WTC11 (cell line): ENCODE measurements at regions not wholly inside any gene's neighbourhood (a gene's known extent, or its start where the extent isn't known, plus 50 kb on each side); places are given as distances from the start of the nearest gene placed in this dataset.

Source experiments
- ATAC-seq: fragments of 200-7000 bp; cut with Tn5 transposase; 2 replicates; pipeline ENCODE4 v1.10.0; 2021; ENCODE audit warnings: mild to moderate bottlenecking, moderate library complexity
- CTCF ChIA-PET: fragments of 300-600 bp; sonication (Branson Sonifier 250); formaldehyde crosslinking; loops from one replicate; lab custom pipeline; 2021; ENCODE audit warnings: antibody characterized with exemption; lab: Charles Lee
- POLR2A ChIA-PET: fragments of 350-600 bp; sonication (Branson Sonifier 250); formaldehyde crosslinking; loops from one replicate; lab custom pipeline; 2021; ENCODE audit warnings: antibody characterized with exemption; lab: Charles Lee
- DNase-seq: peaks from one replicate; pipeline ENCODE4 v3.0.0; 2021; ENCODE audit warnings: low spot score
- H3K27ac Mint-ChIP-seq: 2 replicates; pipeline ENCODE4 v1.8.0; 2021; ENCODE audit warnings: mixed read lengths
- H3K27me3 Mint-ChIP-seq: 2 replicates; pipeline ENCODE4 v1.8.0; 2021; ENCODE audit warnings: low read depth, mild to moderate bottlenecking, moderate library complexity, mixed read lengths
- H3K36me3 Mint-ChIP-seq: 2 replicates; pipeline ENCODE4 v1.8.0; 2021; ENCODE audit warnings: mixed read lengths
- H3K4me1 Mint-ChIP-seq: 2 replicates; pipeline ENCODE4 v1.8.0; 2022; ENCODE audit warnings: mixed read lengths
- H3K4me3 Mint-ChIP-seq: 2 replicates; pipeline ENCODE4 v1.8.0; 2021; ENCODE audit warnings: mild to moderate bottlenecking, moderate library complexity, mixed read lengths
- H3K9me3 Mint-ChIP-seq: 2 replicates; pipeline ENCODE4 v1.8.0; 2021; ENCODE audit warnings: mixed read lengths
- CBFB ChIP-seq: sonication (generic); formaldehyde crosslinking; IDR thresholded peaks from 2 replicates; pipeline ENCODE4 v1.8.1; 2022; ENCODE audit warnings: mild to moderate bottlenecking, low read depth, missing genetic modification reagents
- FOXK1 ChIP-seq: sonication (generic); formaldehyde crosslinking; IDR thresholded peaks from 2 replicates; pipeline ENCODE4 v1.8.0; 2022; ENCODE audit warnings: mild to moderate bottlenecking, moderate library complexity, missing genetic modification reagents
- GRHL2 ChIP-seq: fragments of 250-450 bp; sonication (Bioruptor Pico); IDR thresholded peaks from 2 replicates; pipeline ENCODE4 v1.8.0; 2022; ENCODE audit warnings: mild to moderate bottlenecking, moderate library complexity; ENCODE audit not compliant: insufficient replicate concordance, severe bottlenecking
- GTF2I ChIP-seq: fragments of 250-450 bp; sonication (Bioruptor Pico); conservative IDR thresholded peaks from 2 replicates; pipeline ENCODE4 v1.4.0; 2021; ENCODE audit warnings: mild to moderate bottlenecking
- KAT7 ChIP-seq: sonication (generic); formaldehyde crosslinking; IDR thresholded peaks from 2 replicates; pipeline ENCODE4 v1.8.1; 2023; ENCODE audit warnings: missing genetic modification reagents, mild to moderate bottlenecking, borderline replicate concordance
- MYBL2 ChIP-seq: sonication (generic); formaldehyde crosslinking; IDR thresholded peaks from 2 replicates; pipeline ENCODE4 v1.8.1; 2023; ENCODE audit warnings: mild to moderate bottlenecking, moderate library complexity, missing genetic modification reagents
- NFATC4 ChIP-seq: fragments of 250-450 bp; sonication (Bioruptor Pico); IDR thresholded peaks from 2 replicates; pipeline ENCODE4 v1.9.0; 2021; ENCODE audit warnings: mild to moderate bottlenecking
- NFE2L1 ChIP-seq: sonication (generic); formaldehyde crosslinking; IDR thresholded peaks from 2 replicates; pipeline ENCODE4 v1.8.1; 2023; ENCODE audit warnings: missing genetic modification reagents
- NR1H2 ChIP-seq: sonication (generic); formaldehyde crosslinking; IDR thresholded peaks from 2 replicates; pipeline ENCODE4 v1.9.0; 2021; ENCODE audit warnings: mild to moderate bottlenecking, moderate library complexity, missing genetic modification reagents
- PRRX2 ChIP-seq: fragments of 250-450 bp; sonication (Bioruptor Pico); IDR thresholded peaks from 2 replicates; pipeline ENCODE4 v1.8.0; 2021; ENCODE audit warnings: mild to moderate bottlenecking
- SMAD3 ChIP-seq: sonication (generic); formaldehyde crosslinking; IDR thresholded peaks from 2 replicates; pipeline ENCODE4 v1.8.0; 2022; ENCODE audit warnings: missing genetic modification reagents, mild to moderate bottlenecking, borderline replicate concordance
- SP1 ChIP-seq: sonication (generic); formaldehyde crosslinking; conservative IDR thresholded peaks from 2 replicates; pipeline ENCODE4 v1.8.1; 2022; ENCODE audit warnings: missing genetic modification reagents
- TCF7 ChIP-seq: sonication (generic); formaldehyde crosslinking; IDR thresholded peaks from 2 replicates; pipeline ENCODE4 v1.8.0; 2022; ENCODE audit warnings: mild to moderate bottlenecking, low read depth, missing genetic modification reagents, moderate library complexity
- TEAD4 ChIP-seq: sonication (generic); formaldehyde crosslinking; IDR thresholded peaks from 2 replicates; pipeline ENCODE4 v1.8.0; 2022; ENCODE audit warnings: mild to moderate bottlenecking, missing genetic modification reagents
- ZBTB21 ChIP-seq: sonication (generic); formaldehyde crosslinking; IDR thresholded peaks from 2 replicates; pipeline ENCODE4 v1.8.1; 2023; ENCODE audit warnings: mild to moderate bottlenecking, missing genetic modification reagents, borderline replicate concordance
- ZNF263 ChIP-seq: sonication (generic); formaldehyde crosslinking; IDR thresholded peaks from 2 replicates; pipeline ENCODE4 v1.8.1; 2022; ENCODE audit warnings: low read depth, mild to moderate bottlenecking, moderate library complexity, missing genetic modification reagents
- ZNF317 ChIP-seq: sonication (generic); formaldehyde crosslinking; IDR thresholded peaks from 2 replicates; pipeline ENCODE4 v1.8.1; 2023; ENCODE audit warnings: low read depth, mild to moderate bottlenecking, moderate library complexity, missing genetic modification reagents, borderline replicate concordance
- ZNF416 ChIP-seq: fragments of 250-450 bp; sonication (Bioruptor Pico); IDR thresholded peaks from 2 replicates; pipeline ENCODE4 v1.9.0; 2021; ENCODE audit warnings: mild to moderate bottlenecking, inconsistent platforms
- TF ChIP-seq, protein P1 (sequence below): fragments of 250-450 bp; sonication (Bioruptor Pico); IDR thresholded peaks from 2 replicates; pipeline ENCODE4 v1.8.0; 2021; ENCODE audit warnings: mild to moderate bottlenecking
- TF ChIP-seq, protein P2 (sequence below): sonication (generic); formaldehyde crosslinking; IDR thresholded peaks from 2 replicates; pipeline ENCODE4 v1.8.1; 2022; ENCODE audit warnings: low read depth, mild to moderate bottlenecking, moderate library complexity, missing genetic modification reagents, borderline replicate concordance
- TF ChIP-seq, protein P3 (sequence below): sonication (generic); formaldehyde crosslinking; IDR thresholded peaks from 2 replicates; pipeline ENCODE4 v1.8.0; 2022; ENCODE audit warnings: mild to moderate bottlenecking, missing genetic modification reagents
- TF ChIP-seq, protein P4 (sequence below): fragments of 250-450 bp; sonication (Bioruptor Pico); IDR thresholded peaks from 2 replicates; pipeline ENCODE4 v1.9.0; 2021; ENCODE audit warnings: mild to moderate bottlenecking, borderline replicate concordance
- TF ChIP-seq, protein P5 (sequence below): sonication (generic); formaldehyde crosslinking; IDR thresholded peaks from 2 replicates; pipeline ENCODE4 v1.8.0; 2023; ENCODE audit warnings: mild to moderate bottlenecking, missing genetic modification reagents
- TF ChIP-seq, protein P6 (sequence below): sonication (generic); formaldehyde crosslinking; conservative IDR thresholded peaks from 2 replicates; pipeline ENCODE4 v1.8.1; 2022; ENCODE audit warnings: mild to moderate bottlenecking, missing genetic modification reagents
- TF ChIP-seq, protein P7 (sequence below): sonication (generic); formaldehyde crosslinking; IDR thresholded peaks from 2 replicates; pipeline ENCODE4 v1.8.0; 2022; ENCODE audit warnings: mild to moderate bottlenecking, missing genetic modification reagents

DNA sequence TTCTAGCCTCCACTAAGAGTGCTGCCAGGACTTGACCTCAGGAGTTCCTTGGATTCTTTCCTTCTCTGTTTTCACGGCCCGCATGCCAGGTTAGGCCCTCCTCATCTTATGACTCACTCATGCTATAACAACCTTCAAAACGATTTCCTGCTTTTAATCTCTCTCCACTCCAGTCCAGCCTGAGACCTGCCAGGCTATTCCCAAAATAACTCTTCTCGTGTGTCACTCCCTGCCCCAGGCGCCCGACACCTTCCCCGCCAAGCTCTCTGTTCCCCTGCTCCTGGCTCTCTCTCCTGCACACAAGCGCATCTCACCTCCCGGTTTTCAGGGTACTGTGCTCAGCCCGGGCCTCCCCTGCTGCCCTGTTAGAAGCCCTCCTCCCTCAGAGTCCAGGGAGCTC is 64.1 kb upstream of the RPS6KA2 start:
- TF ChIP-seq PRRX2 (CRISPR knock-in tag) = no peak
- TF ChIP-seq, protein P1, sequence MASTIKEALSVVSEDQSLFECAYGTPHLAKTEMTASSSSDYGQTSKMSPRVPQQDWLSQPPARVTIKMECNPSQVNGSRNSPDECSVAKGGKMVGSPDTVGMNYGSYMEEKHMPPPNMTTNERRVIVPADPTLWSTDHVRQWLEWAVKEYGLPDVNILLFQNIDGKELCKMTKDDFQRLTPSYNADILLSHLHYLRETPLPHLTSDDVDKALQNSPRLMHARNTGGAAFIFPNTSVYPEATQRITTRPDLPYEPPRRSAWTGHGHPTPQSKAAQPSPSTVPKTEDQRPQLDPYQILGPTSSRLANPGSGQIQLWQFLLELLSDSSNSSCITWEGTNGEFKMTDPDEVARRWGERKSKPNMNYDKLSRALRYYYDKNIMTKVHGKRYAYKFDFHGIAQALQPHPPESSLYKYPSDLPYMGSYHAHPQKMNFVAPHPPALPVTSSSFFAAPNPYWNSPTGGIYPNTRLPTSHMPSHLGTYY (CRISPR knock-in tag) = no peak
- TF ChIP-seq KAT7 (CRISPR knock-in tag) = no peak
- TF ChIP-seq NFE2L1 = no peak
- no peak for TF ChIP-seq ZNF263 (CRISPR knock-in tag)
- TF ChIP-seq, protein P2, sequence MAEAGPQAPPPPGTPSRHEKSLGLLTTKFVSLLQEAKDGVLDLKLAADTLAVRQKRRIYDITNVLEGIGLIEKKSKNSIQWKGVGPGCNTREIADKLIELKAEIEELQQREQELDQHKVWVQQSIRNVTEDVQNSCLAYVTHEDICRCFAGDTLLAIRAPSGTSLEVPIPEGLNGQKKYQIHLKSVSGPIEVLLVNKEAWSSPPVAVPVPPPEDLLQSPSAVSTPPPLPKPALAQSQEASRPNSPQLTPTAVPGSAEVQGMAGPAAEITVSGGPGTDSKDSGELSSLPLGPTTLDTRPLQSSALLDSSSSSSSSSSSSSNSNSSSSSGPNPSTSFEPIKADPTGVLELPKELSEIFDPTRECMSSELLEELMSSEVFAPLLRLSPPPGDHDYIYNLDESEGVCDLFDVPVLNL = no peak
- TF ChIP-seq ZNF416 (CRISPR knock-in tag) = no peak
- TF ChIP-seq ZBTB21 (CRISPR knock-in tag) = no peak
- TF ChIP-seq, protein P3, sequence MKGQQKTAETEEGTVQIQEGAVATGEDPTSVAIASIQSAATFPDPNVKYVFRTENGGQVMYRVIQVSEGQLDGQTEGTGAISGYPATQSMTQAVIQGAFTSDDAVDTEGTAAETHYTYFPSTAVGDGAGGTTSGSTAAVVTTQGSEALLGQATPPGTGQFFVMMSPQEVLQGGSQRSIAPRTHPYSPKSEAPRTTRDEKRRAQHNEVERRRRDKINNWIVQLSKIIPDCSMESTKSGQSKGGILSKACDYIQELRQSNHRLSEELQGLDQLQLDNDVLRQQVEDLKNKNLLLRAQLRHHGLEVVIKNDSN (CRISPR knock-in tag) = no peak
- no peak for TF ChIP-seq TCF7 (CRISPR knock-in tag)
- TF ChIP-seq FOXK1 (CRISPR knock-in tag) = no peak
- TF ChIP-seq NFATC4 (CRISPR knock-in tag) = no peak
- TF ChIP-seq, protein P4, sequence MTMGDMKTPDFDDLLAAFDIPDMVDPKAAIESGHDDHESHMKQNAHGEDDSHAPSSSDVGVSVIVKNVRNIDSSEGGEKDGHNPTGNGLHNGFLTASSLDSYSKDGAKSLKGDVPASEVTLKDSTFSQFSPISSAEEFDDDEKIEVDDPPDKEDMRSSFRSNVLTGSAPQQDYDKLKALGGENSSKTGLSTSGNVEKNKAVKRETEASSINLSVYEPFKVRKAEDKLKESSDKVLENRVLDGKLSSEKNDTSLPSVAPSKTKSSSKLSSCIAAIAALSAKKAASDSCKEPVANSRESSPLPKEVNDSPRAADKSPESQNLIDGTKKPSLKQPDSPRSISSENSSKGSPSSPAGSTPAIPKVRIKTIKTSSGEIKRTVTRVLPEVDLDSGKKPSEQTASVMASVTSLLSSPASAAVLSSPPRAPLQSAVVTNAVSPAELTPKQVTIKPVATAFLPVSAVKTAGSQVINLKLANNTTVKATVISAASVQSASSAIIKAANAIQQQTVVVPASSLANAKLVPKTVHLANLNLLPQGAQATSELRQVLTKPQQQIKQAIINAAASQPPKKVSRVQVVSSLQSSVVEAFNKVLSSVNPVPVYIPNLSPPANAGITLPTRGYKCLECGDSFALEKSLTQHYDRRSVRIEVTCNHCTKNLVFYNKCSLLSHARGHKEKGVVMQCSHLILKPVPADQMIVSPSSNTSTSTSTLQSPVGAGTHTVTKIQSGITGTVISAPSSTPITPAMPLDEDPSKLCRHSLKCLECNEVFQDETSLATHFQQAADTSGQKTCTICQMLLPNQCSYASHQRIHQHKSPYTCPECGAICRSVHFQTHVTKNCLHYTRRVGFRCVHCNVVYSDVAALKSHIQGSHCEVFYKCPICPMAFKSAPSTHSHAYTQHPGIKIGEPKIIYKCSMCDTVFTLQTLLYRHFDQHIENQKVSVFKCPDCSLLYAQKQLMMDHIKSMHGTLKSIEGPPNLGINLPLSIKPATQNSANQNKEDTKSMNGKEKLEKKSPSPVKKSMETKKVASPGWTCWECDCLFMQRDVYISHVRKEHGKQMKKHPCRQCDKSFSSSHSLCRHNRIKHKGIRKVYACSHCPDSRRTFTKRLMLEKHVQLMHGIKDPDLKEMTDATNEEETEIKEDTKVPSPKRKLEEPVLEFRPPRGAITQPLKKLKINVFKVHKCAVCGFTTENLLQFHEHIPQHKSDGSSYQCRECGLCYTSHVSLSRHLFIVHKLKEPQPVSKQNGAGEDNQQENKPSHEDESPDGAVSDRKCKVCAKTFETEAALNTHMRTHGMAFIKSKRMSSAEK = no peak
- TF ChIP-seq, protein P5, sequence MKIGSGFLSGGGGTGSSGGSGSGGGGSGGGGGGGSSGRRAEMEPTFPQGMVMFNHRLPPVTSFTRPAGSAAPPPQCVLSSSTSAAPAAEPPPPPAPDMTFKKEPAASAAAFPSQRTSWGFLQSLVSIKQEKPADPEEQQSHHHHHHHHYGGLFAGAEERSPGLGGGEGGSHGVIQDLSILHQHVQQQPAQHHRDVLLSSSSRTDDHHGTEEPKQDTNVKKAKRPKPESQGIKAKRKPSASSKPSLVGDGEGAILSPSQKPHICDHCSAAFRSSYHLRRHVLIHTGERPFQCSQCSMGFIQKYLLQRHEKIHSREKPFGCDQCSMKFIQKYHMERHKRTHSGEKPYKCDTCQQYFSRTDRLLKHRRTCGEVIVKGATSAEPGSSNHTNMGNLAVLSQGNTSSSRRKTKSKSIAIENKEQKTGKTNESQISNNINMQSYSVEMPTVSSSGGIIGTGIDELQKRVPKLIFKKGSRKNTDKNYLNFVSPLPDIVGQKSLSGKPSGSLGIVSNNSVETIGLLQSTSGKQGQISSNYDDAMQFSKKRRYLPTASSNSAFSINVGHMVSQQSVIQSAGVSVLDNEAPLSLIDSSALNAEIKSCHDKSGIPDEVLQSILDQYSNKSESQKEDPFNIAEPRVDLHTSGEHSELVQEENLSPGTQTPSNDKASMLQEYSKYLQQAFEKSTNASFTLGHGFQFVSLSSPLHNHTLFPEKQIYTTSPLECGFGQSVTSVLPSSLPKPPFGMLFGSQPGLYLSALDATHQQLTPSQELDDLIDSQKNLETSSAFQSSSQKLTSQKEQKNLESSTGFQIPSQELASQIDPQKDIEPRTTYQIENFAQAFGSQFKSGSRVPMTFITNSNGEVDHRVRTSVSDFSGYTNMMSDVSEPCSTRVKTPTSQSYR (CRISPR knock-in tag) = no peak
- TF ChIP-seq CBFB (CRISPR knock-in tag) = no peak
- no peak for TF ChIP-seq SP1 (CRISPR knock-in tag)
- H3K27ac Mint-ChIP-seq = no peak overlapping the region
- H3K4me3 Mint-ChIP-seq = no peak overlapping the region

DNA sequence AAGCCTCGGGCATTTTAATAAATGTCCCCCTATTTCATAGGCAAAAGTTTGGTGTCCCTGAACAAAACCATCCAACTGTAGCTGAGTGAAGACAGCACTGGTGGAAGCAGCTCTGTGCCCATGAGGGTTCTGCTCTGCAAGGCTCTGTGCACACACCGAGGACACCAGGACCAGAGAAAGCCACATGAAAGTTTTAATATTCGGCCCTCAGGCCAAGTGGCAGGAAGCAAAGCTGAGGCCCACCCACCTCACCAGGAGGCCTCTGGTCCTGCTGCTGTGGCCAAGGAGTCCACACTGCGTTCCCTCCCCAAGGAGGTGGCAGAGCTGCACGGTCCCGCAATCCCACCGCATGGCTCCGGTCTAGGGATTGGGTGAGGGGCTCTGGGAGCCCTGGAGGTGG is 62.6 kb upstream of the RPS6KA2 start:
- CTCF ChIA-PET = no interaction called here
- Mint-ChIP-seq H3K4me1 (peaks cover 44% of the 10 kb centered on the region), H3K4me3 (no peak overlapping the region), H3K27me3 (no peaks in the 10 kb centered on the region), H3K27ac (no peak overlapping the region), H3K9me3 (no peaks in the 10 kb centered on the region), H3K36me3 (no peaks in the 10 kb centered on the region)
- DNase-seq (no peak), ATAC-seq (no peak)
- POLR2A ChIA-PET = no interaction called here
- TF ChIP-seq GRHL2 (no peak), NR1H2 (CRISPR knock-in tag) (no peak), GTF2I (CRISPR knock-in tag) (no peak), ZNF317 (CRISPR knock-in tag) (no peak), FOXK1 (CRISPR knock-in tag) (no peak), SMAD3 (no peak), MYBL2 (no peak), TEAD4 (CRISPR knock-in tag) (no peak)
- TF ChIP-seq, protein P6, sequence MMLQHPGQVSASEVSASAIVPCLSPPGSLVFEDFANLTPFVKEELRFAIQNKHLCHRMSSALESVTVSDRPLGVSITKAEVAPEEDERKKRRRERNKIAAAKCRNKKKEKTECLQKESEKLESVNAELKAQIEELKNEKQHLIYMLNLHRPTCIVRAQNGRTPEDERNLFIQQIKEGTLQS (CRISPR knock-in tag) = no peak
- TF ChIP-seq, protein P7, sequence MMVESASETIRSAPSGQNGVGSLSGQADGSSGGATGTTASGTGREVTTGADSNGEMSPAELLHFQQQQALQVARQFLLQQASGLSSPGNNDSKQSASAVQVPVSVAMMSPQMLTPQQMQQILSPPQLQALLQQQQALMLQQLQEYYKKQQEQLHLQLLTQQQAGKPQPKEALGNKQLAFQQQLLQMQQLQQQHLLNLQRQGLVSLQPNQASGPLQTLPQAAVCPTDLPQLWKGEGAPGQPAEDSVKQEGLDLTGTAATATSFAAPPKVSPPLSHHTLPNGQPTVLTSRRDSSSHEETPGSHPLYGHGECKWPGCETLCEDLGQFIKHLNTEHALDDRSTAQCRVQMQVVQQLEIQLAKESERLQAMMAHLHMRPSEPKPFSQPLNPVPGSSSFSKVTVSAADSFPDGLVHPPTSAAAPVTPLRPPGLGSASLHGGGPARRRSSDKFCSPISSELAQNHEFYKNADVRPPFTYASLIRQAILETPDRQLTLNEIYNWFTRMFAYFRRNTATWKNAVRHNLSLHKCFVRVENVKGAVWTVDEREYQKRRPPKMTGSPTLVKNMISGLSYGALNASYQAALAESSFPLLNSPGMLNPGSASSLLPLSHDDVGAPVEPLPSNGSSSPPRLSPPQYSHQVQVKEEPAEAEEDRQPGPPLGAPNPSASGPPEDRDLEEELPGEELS (CRISPR knock-in tag) = no peak

More for the DNA sequence above, 64.1 kb upstream of the RPS6KA2 start:
- ATAC-seq (no peak), DNase-seq (no peak)
- Mint-ChIP-seq H3K27me3 (no peaks in the 10 kb centered on the region), H3K4me1 (peaks cover 44% of the 10 kb centered on the region), H3K36me3 (no peaks in the 10 kb centered on the region), H3K9me3 (no peaks in the 10 kb centered on the region)
- ChIA-PET POLR2A (no interaction called here), CTCF (interaction anchor here (1.1 to 1.6 kb wide), 2 partner anchors 22 to 84 kb away, joined by 4 to 5 read pairs; no protein-coding TSS in a partner anchor)
